ENCODE measurements at regions not wholly inside any gene's neighbourhood (a gene's known extent, or its start where the extent isn't known, plus 50 kb on each side); places are given as distances from the start of the nearest gene placed in this dataset.

GRCh38 chr1:87735750-87736149, 407.1 kb downstream of the LMO4 start (continued):
- TF ChIP-seq, protein P1, sequence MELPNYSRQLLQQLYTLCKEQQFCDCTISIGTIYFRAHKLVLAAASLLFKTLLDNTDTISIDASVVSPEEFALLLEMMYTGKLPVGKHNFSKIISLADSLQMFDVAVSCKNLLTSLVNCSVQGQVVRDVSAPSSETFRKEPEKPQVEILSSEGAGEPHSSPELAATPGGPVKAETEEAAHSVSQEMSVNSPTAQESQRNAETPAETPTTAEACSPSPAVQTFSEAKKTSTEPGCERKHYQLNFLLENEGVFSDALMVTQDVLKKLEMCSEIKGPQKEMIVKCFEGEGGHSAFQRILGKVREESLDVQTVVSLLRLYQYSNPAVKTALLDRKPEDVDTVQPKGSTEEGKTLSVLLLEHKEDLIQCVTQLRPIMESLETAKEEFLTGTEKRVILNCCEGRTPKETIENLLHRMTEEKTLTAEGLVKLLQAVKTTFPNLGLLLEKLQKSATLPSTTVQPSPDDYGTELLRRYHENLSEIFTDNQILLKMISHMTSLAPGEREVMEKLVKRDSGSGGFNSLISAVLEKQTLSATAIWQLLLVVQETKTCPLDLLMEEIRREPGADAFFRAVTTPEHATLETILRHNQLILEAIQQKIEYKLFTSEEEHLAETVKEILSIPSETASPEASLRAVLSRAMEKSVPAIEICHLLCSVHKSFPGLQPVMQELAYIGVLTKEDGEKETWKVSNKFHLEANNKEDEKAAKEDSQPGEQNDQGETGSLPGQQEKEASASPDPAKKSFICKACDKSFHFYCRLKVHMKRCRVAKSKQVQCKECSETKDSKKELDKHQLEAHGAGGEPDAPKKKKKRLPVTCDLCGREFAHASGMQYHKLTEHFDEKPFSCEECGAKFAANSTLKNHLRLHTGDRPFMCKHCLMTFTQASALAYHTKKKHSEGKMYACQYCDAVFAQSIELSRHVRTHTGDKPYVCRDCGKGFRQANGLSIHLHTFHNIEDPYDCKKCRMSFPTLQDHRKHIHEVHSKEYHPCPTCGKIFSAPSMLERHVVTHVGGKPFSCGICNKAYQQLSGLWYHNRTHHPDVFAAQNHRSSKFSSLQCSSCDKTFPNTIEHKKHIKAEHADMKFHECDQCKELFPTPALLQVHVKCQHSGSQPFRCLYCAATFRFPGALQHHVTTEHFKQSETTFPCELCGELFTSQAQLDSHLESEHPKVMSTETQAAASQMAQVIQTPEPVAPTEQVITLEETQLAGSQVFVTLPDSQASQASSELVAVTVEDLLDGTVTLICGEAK (IDR thresholded peaks at IDR 0.05; ENCODE audit: borderline replicate concordance): no peak
- TF ChIP-seq DPF2 (IDR thresholded peaks at IDR 0.05) (no peak), PML (IDR thresholded peaks at IDR 0.05; ENCODE audit: low read length) (no peak), CEBPB (IDR thresholded peaks at IDR 0.05; ENCODE audit: borderline replicate concordance in 1 of 2, low read depth in 2 of 2, low read length in 2 of 2) (no peak)

DNA sequence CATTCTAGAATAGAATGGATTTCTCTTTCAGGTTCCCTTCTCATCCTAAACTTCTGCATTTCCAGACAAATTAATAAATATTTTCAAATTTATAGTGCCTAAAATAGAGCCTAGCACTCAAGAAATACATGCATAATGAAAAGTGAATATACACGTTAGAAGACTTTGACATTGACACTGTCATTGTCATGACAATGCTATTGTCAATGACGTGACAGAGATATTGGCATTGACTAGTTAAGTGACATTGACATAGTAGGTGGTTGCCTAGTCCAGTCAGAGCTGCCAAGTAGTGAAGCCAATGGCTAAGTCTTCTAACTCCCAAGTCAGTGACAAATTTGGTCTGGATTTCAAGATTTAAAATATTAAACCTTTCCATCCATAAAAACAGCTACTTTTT, 410.5 kb downstream of the LMO4 start:
- in situ Hi-C loops (cut with MboI) (no loop called here), intact Hi-C loops (cut with micrococcal nuclease; ENCODE audit: unreplicated experiment) (no loop called here)
- no peak overlapping the region for H3K27ac ChIP-seq (ENCODE audit: control insufficient read depth, insufficient read depth)
- H3K27me3 ChIP-seq (replicated peaks in 1 of 2; ENCODE audit: control insufficient read depth in 2 of 2, insufficient read depth in 2 of 2, low read length in 1 of 2): no peaks in the 10 kb centered on the region
- no peak for FAIRE-seq
- ChIA-PET SMC1A (ENCODE audit: uncharacterized antibody, unreplicated experiment) (no interaction called here), CTCF (interaction anchor here (0.6 to 0.7 kb wide), 3 partner anchors 9 to 153 kb away, joined by 3 read pairs; no protein-coding TSS in a partner anchor), RAD21 (ENCODE audit: unreplicated experiment) (no interaction called here), POLR2A (no interaction called here)
- ATAC-seq: no peak
- H3K4me2 ChIP-seq (ENCODE audit: control insufficient read depth, insufficient read depth): no peak overlapping the region
- no peak overlapping the region for H3K9ac ChIP-seq (ENCODE audit: control insufficient read depth, insufficient read depth, low read length)
- no peak overlapping the region for H3K4me3 ChIP-seq
- H2AFZ ChIP-seq (ENCODE audit: control insufficient read depth, low read depth, low read length): no peak overlapping the region
- BruUV-seq (replicated peaks): no TSS peak
- TF ChIP-seq SPI1 (IDR thresholded peaks at IDR 0.05; ENCODE audit: borderline replicate concordance, insufficient read depth, low read depth, low read length): no peak
- H3K79me2 ChIP-seq (ENCODE audit: control insufficient read depth, insufficient read depth, low read length): no peaks in the 10 kb centered on the region
- no peak for DNase-seq (ENCODE audit: low read depth, low spot score)
- H3K9me3 ChIP-seq (replicated peaks; ENCODE audit: control insufficient read depth, insufficient read depth, low read length): no peaks in the 10 kb centered on the region
- H3K36me3 ChIP-seq (ENCODE audit: control insufficient read depth in 2 of 2, insufficient read depth in 2 of 2, low read length in 1 of 2): no peaks in the 10 kb centered on the region
- no peaks in the 10 kb centered on the region for H4K20me1 ChIP-seq (ENCODE audit: control insufficient read depth, insufficient read depth)
- H3K4me1 ChIP-seq (ENCODE audit: control insufficient read depth, insufficient read depth, low read length): no peaks in the 10 kb centered on the region
- whole genome bisulfite sequencing (ENCODE audit: insufficient coverage, insufficient replicate concordance, low lambda C conversion rate, missing lambda C conversion rate): 31% methylated on average over 2 of the region's 2 CpGs

Data from GM12878 (cell line).